H1 (cell line): ENCODE measurements at regions not wholly inside any gene's neighbourhood (a gene's known extent, or its start where the extent isn't known, plus 50 kb on each side); places are given as distances from the start of the nearest gene placed in this dataset.

Experiments
- CTCF ChIA-PET: fragments of 300-600 bp; sonication (Branson Sonifier 250); formaldehyde crosslinking; loops from one replicate; lab custom pipeline; 2021; ENCODE audit not compliant: partially characterized antibody; lab: Charles Lee
- POLR2A ChIA-PET: fragments of 300-600 bp; sonication (Branson Sonifier 250); formaldehyde crosslinking; loops from one replicate; lab custom pipeline; 2021; ENCODE audit warnings: inconsistent platforms; ENCODE audit not compliant: partially characterized antibody; lab: Charles Lee
- DNase-seq, 2 experiments: peaks; one replicate each; pipeline versions ENCODE4 v3.0.0 to v3.0.0-alpha.2; 2010 to 2022; ENCODE audit warnings: low spot score in 2 of 2, low read depth in 1 of 2, mixed read lengths in 1 of 2
- FAIRE-seq: peaks from 2 replicates; lab custom pipeline; 2011; peaks lifted over from hg19 to GRCh38; lab: Jason Lieb, UNC
- H2AFZ ChIP-seq: 2 replicates; pipeline ENCODE4 v1.8.1; 2012; ENCODE audit warnings: low read length, inconsistent platforms
- H2AK5ac ChIP-seq: 2 replicates; pipeline ENCODE4 v1.6.1; 2013; ENCODE audit warnings: low read depth, low read length
- H2BK120ac ChIP-seq: replicated peaks from 2 replicates; pipeline ENCODE3; 2013; ENCODE audit warnings: low read depth, low read length, inconsistent platforms
- H2BK12ac ChIP-seq: 2 replicates; pipeline ENCODE4 v1.6.1; 2013; ENCODE audit warnings: low read depth, low read length
- H2BK15ac ChIP-seq: 2 replicates; pipeline ENCODE4 v1.6.1; 2013; ENCODE audit warnings: low read length
- H2BK20ac ChIP-seq: 2 replicates; pipeline ENCODE4 v1.6.1; 2013; ENCODE audit warnings: low read length
- H2BK5ac ChIP-seq: 2 replicates; pipeline ENCODE4 v1.6.1; 2013; ENCODE audit warnings: low read depth, low read length
- H3K14ac ChIP-seq: 2 replicates; pipeline ENCODE4 v1.6.1; 2013; ENCODE audit warnings: inconsistent platforms; ENCODE audit not compliant: insufficient read length
- H3K18ac ChIP-seq: 2 replicates; pipeline ENCODE4 v1.6.1; 2013; ENCODE audit warnings: low read length; ENCODE audit errors: extremely low read depth
- H3K23ac ChIP-seq: 2 replicates; pipeline ENCODE4 v1.6.1; 2013; ENCODE audit warnings: inconsistent platforms; ENCODE audit not compliant: insufficient read length
- H3K23me2 ChIP-seq: 2 replicates; pipeline ENCODE4 v1.6.1; 2013; ENCODE audit warnings: low read depth, low read length
- H3K27ac ChIP-seq: 2 replicates; pipeline ENCODE4 v1.6.1; 2011; ENCODE audit warnings: low read depth, low read length, inconsistent platforms
- H3K27me3 ChIP-seq, 4 experiments: replicated peaks in 1 of 4; 1 replicate in 1 of 4; 2 replicates in 3 of 4; pipeline versions ENCODE4 v1.6.1 to v1.8.1; 2011 to 2013; ENCODE audit warnings: low read length in 3 of 4, mild to moderate bottlenecking in 3 of 4, inconsistent platforms in 2 of 4, mixed read lengths in 2 of 4, moderate library complexity in 1 of 4; ENCODE audit not compliant: control insufficient read depth in 3 of 4, insufficient read depth in 3 of 4; ENCODE audit errors: extremely low read depth in 1 of 4
- H3K36me3 ChIP-seq, 4 experiments: 2 replicates each; pipeline versions ENCODE4 v1.6.1 to v1.8.1; 2011 to 2013; ENCODE audit warnings: mild to moderate bottlenecking in 4 of 4, low read length in 3 of 4, moderate library complexity in 2 of 4, control low read depth in 1 of 4, inconsistent platforms in 1 of 4; ENCODE audit not compliant: insufficient read depth in 4 of 4, control insufficient read depth in 2 of 4
- H3K4ac ChIP-seq: replicated peaks from 2 replicates; pipeline ENCODE3; 2013; ENCODE audit warnings: low read length, low read depth, mixed read lengths, inconsistent platforms; ENCODE audit not compliant: insufficient read length
- H3K4me1 ChIP-seq, 4 experiments: replicated peaks in 1 of 4; 1 replicate in 1 of 4; 2 replicates in 3 of 4; pipeline versions ENCODE4 v1.6.1 to v1.8.1; 2011 to 2013; ENCODE audit warnings: low read length in 3 of 4, inconsistent platforms in 2 of 4, mixed read lengths in 1 of 4; ENCODE audit not compliant: insufficient read depth in 4 of 4, control insufficient read depth in 3 of 4
- H3K4me2 ChIP-seq, 2 experiments: 2 replicates each; pipeline versions ENCODE4 v1.6.1 to v1.8.1; 2011 to 2013; ENCODE audit warnings: low read depth in 2 of 2, low read length in 2 of 2, control low read depth in 1 of 2, inconsistent platforms in 1 of 2, mild to moderate bottlenecking in 1 of 2; ENCODE audit not compliant: insufficient read depth in 1 of 2
- H3K4me3 ChIP-seq, 4 experiments: fragments of 200-600, 300-600 bp in 1 of 4; sonication (generic), shearing (Covaris generic), sonication (Bioruptor Twin) in 1 of 4; 2 replicates each; pipeline versions ENCODE4 v1.5.1 to v1.8.1; 2011 to 2016; ENCODE audit warnings: low read length in 4 of 4, low read depth in 3 of 4, control low read depth in 2 of 4, inconsistent platforms in 2 of 4, mild to moderate bottlenecking in 2 of 4, mixed read lengths in 1 of 4, moderate library complexity in 1 of 4; ENCODE audit not compliant: insufficient read depth in 2 of 4; ENCODE audit errors: extremely low read depth in 1 of 4
- H3K56ac ChIP-seq: replicated peaks from 2 replicates; pipeline ENCODE3; 2013; ENCODE audit warnings: low read depth, mild to moderate bottlenecking, mixed read lengths, low read length, inconsistent platforms; ENCODE audit not compliant: insufficient read length
- H3K79me1 ChIP-seq: 2 replicates; pipeline ENCODE4 v1.6.1; 2013; ENCODE audit warnings: low read depth, low read length, control low read depth
- H3K79me2 ChIP-seq, 2 experiments: 2 replicates each; pipeline versions ENCODE4 v1.6.1 to v1.8.1; 2012 to 2013; ENCODE audit warnings: low read length in 2 of 2, mild to moderate bottlenecking in 2 of 2, inconsistent platforms in 1 of 2; ENCODE audit not compliant: insufficient read depth in 2 of 2, control insufficient read depth in 1 of 2
- H3K9ac ChIP-seq, 4 experiments: replicated peaks in 1 of 4; 1 replicate in 1 of 4; 2 replicates in 3 of 4; pipeline versions ENCODE4 v1.6.1 to v1.8.1; 2011 to 2013; ENCODE audit warnings: low read depth in 3 of 4, low read length in 3 of 4, control low read depth in 2 of 4, mild to moderate bottlenecking in 2 of 4, moderate library complexity in 2 of 4, inconsistent platforms in 1 of 4; ENCODE audit errors: extremely low read depth in 1 of 4
- H3K9me3 ChIP-seq, 2 experiments: 2 replicates each; pipeline versions ENCODE4 v1.6.1 to v1.8.1; 2012 to 2013; ENCODE audit warnings: mild to moderate bottlenecking in 2 of 2, moderate library complexity in 2 of 2, control low read depth in 1 of 2, inconsistent platforms in 1 of 2, low read depth in 1 of 2, low read length in 1 of 2, mixed read lengths in 1 of 2; ENCODE audit not compliant: insufficient read depth in 2 of 2
- H4K20me1 ChIP-seq, 2 experiments: replicated peaks in 1 of 2; 2 replicates each; pipeline versions ENCODE3 to v1.8.1; 2011 to 2013; ENCODE audit warnings: inconsistent platforms in 2 of 2, low read length in 2 of 2, mild to moderate bottlenecking in 1 of 2; ENCODE audit not compliant: insufficient read depth in 2 of 2, control insufficient read depth in 1 of 2
- H4K5ac ChIP-seq: 2 replicates; pipeline ENCODE4 v1.6.1; 2013; ENCODE audit warnings: low read length, low read depth, mixed read lengths, inconsistent platforms; ENCODE audit not compliant: insufficient read length
- H4K8ac ChIP-seq: 2 replicates; pipeline ENCODE4 v1.8.0; 2013; ENCODE audit warnings: mild to moderate bottlenecking, moderate library complexity, low read length, inconsistent platforms; ENCODE audit not compliant: insufficient read depth; ENCODE audit errors: extremely low read depth
- H4K91ac ChIP-seq: replicated peaks from 2 replicates; pipeline ENCODE3; 2013; ENCODE audit warnings: low read length, mixed read lengths, inconsistent platforms; ENCODE audit not compliant: insufficient read length
- EGR1 ChIP-seq: IDR thresholded peaks from 2 replicates; pipeline ENCODE4 v1.6.1; 2011; ENCODE audit warnings: low read depth, low read length, borderline replicate concordance
- EZH2 ChIP-seq: fragments of 200-600 bp; sonication (generic); IDR thresholded peaks from 2 replicates; pipeline ENCODE4 v1.7.1; 2012; ENCODE audit warnings: low read depth, mild to moderate bottlenecking, moderate library complexity, low read length, inconsistent platforms; ENCODE audit not compliant: severe bottlenecking
- RXRA ChIP-seq: IDR thresholded peaks from 2 replicates; pipeline ENCODE4 v1.6.1; 2011; ENCODE audit warnings: low read depth, mild to moderate bottlenecking, low read length, moderate library complexity; ENCODE audit not compliant: insufficient read depth
- SP1 ChIP-seq: IDR thresholded peaks from 2 replicates; pipeline ENCODE4 v1.6.1; 2011; ENCODE audit warnings: low read depth, low read length
- TEAD4 ChIP-seq: IDR thresholded peaks from 2 replicates; pipeline ENCODE4 v1.6.1; 2012; ENCODE audit warnings: low read depth, low read length, inconsistent platforms, mixed read lengths
- WGBS, 2 experiments: shearing (Covaris generic) in 1 of 2; methylation state at CpG; one replicate each; pipeline versions ENCODE4 v1.1.6 to v1.1.7; 2013 to 2015; ENCODE audit warnings: low lambda C conversion rate in 2 of 2, mixed read lengths in 2 of 2, inconsistent platforms in 1 of 2, low coverage in 1 of 2, missing lambda C conversion rate in 1 of 2; ENCODE audit not compliant: insufficient replicate concordance in 2 of 2, insufficient coverage in 1 of 2, insufficient read length in 1 of 2; ENCODE audit errors: extremely low coverage in 1 of 2, missing lambda C conversion rate in 1 of 2; 5-methylcytosine and 5-hydroxymethylcytosine counted together

DNA sequence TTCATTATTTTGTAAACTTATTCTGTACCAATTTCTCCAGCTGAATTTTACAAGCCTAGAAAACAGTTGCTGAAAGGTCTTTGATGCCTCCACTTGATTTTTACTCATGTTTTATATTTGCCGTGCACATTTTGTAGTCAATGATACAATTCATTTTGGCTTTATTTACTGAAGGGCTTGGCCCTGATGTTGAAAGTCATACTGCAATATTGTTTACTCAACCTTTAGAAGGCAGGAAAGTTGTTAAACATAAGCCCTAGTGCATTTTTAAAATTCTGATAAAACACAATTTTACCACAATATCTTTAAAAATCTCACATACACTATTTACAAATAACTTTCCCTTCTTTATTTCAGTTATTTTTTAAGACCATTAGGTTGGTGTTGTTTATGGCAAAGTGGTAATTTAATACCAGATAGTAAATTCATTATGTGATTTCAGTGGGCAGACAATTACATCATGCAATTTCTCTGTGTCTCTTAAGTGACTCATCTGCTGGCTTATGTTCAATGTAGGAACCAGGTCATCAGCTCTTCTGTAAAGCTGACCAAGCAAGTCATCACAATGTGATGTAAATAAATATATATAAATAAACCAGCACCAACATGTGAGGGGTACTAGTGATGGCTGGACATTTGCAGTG, 121.1 kb upstream of the SLC35B3 start:
- H4K8ac ChIP-seq: no peak overlapping the region

More for the DNA sequence above, 121.1 kb upstream of the SLC35B3 start:
- Histone ChIP-seq H3K27ac (no peak overlapping the region), H3K9me3 (no peaks in the 10 kb centered on the region), H2BK12ac (no peak overlapping the region), H2AK5ac (no peak overlapping the region), H3K23ac (no peak overlapping the region), H3K79me2 (no peaks in the 10 kb centered on the region), H3K9ac (no peak overlapping the region), H2BK120ac (no peak overlapping the region), H4K5ac (no peak overlapping the region), H4K20me1 (no peaks in the 10 kb centered on the region), H2AFZ (no peak overlapping the region), H4K91ac (no peak overlapping the region), H2BK5ac (no peak overlapping the region), H2BK15ac (no peak overlapping the region), H3K23me2 (no peaks in the 10 kb centered on the region), H3K4me2 (no peak overlapping the region), H3K4me1 (no peaks in the 10 kb centered on the region), H3K14ac (no peak overlapping the region), H3K56ac (no peak overlapping the region), H2BK20ac (no peak overlapping the region), H3K4ac (no peak overlapping the region), H3K36me3 (no peaks in the 10 kb centered on the region), H3K18ac (no peak overlapping the region), H3K4me3 (no peak overlapping the region), H3K27me3 (no peaks in the 10 kb centered on the region), H3K79me1 (no peaks in the 10 kb centered on the region)
- POLR2A ChIA-PET: no interaction called here
- FAIRE-seq (no peak), DNase-seq (no peak)
- 100% methylated on average over 1 of the region's 1 CpG; no CpG with 5 or more reads in 1 of the 2 experiments for WGBS, 2 experiments
- CTCF ChIA-PET: interaction anchor here (0.6 to 1.0 kb wide), 2 partner anchors 9 kb away, joined by 3 to 4 read pairs; no protein-coding TSS in a partner anchor
- TF ChIP-seq SP1 (no peak), RXRA (no peak), EZH2 (no peak), EGR1 (no peak), TEAD4 (no peak)
